Thyroid gland (tissue), 4 donors: ENCODE measurements at regions not wholly inside any gene's neighbourhood (a gene's known extent, or its start where the extent isn't known, plus 50 kb on each side); places are given as distances from the start of the nearest gene placed in this dataset.

Source experiments
- CTCF ChIP-seq, 6 experiments: fragments of 200-600 bp in 3 of 6; fragments of 450-650 bp in 3 of 6; sonication (generic) in 3 of 6; IDR thresholded peaks; one replicate each; pipeline ENCODE4 v1.5.1; 2016 to 2019; ENCODE audit warnings: antibody characterized with exemption in 6 of 6, mild to moderate bottlenecking in 2 of 6, inconsistent platforms in 1 of 6, moderate library complexity in 1 of 6
- POLR2A ChIP-seq, 2 donors: fragments of 450-650 bp; IDR thresholded peaks; one replicate each; pipeline ENCODE4 v1.6.1; 2017; ENCODE audit warnings: antibody characterized with exemption in 2 of 2, mild to moderate bottlenecking in 2 of 2, moderate library complexity in 1 of 2

- no peak for TF ChIP-seq POLR2A (IDR thresholded peaks at IDR 0.05)
- no peak for TF ChIP-seq CTCF (IDR thresholded peaks at IDR 0.05)
Measured at GRCh38 chrX:1012678-1013300, 199.7 kb downstream of the CRLF2 start.
